Activated effector memory CD4-positive, alpha-beta T cell treated with anti-CD3 and anti-CD28 coated beads, Interleukin-2, amount 50 U/mL, for 16 hours (primary cell): ENCODE measurements at regions not wholly inside any gene's neighbourhood (a gene's known extent, or its start where the extent isn't known, plus 50 kb on each side); places are given as distances from the start of the nearest gene placed in this dataset.
A peak's percentile ranks its signal among the peaks of the same experiment; 100 is the strongest.

Source experiments
- DNase-seq: peaks from one replicate; pipeline ENCODE4 v3.0.0-alpha.2; 2020

- DNase-seq = no peak
Measured at GRCh38 chr7:142389544-142389943, 131.7 kb upstream of the PRSS58 start.

GRCh38 chr7:142385491-142386340 is 127.9 kb upstream of the PRSS58 start:
- peak; percentile 71 for DNase-seq

- peak; percentile 69 for DNase-seq
Measured at GRCh38 chr7:142384493-142384922, 126.7 kb upstream of the PRSS58 start.

- no peak for DNase-seq
Measured at GRCh38 chr7:142383841-142384492, 126.1 kb upstream of the PRSS58 start.

- no peak for DNase-seq
Measured at GRCh38 chr7:142381727-142382390, 124.0 kb upstream of the PRSS58 start.

GRCh38 chr7:142380069-142380468 is 122.2 kb upstream of the PRSS58 start:
- DNase-seq = no peak

- no peak for DNase-seq
Measured at GRCh38 chr7:142379201-142379885, 121.5 kb upstream of the PRSS58 start.

GRCh38 chr7:142377567-142377966 is 119.7 kb upstream of the PRSS58 start:
- DNase-seq = no peak

GRCh38 chr7:142376356-142376997 is 118.6 kb upstream of the PRSS58 start:
- no peak for DNase-seq

- DNase-seq = no peak
Measured at GRCh38 chr7:142375710-142376313, 118.0 kb upstream of the PRSS58 start.

GRCh38 chr7:142372727-142373126 is 114.9 kb upstream of the PRSS58 start:
- DNase-seq = no peak

- DNase-seq = no peak
Measured at GRCh38 chr7:142371586-142372377, 113.9 kb upstream of the PRSS58 start.

- DNase-seq = no peak
Measured at GRCh38 chr7:142365410-142365842, 107.6 kb upstream of the PRSS58 start.

- DNase-seq = no peak
Measured at GRCh38 chr7:142364551-142364950, 106.7 kb upstream of the PRSS58 start.

GRCh38 chr7:142362349-142362748 is 104.5 kb upstream of the PRSS58 start:
- DNase-seq = no peak

GRCh38 chr7:142359694-142360279 is 101.9 kb upstream of the PRSS58 start:
- no peak for DNase-seq

GRCh38 chr7:142357953-142358520 is 100.2 kb upstream of the PRSS58 start:
- DNase-seq = no peak

- DNase-seq = no peak
Measured at GRCh38 chr7:142356166-142356565, 98.3 kb upstream of the PRSS58 start.

GRCh38 chr7:142355328-142355727 is 97.5 kb upstream of the PRSS58 start:
- DNase-seq = no peak
